ENCODE measurements at regions not wholly inside any gene's neighbourhood (a gene's known extent, or its start where the extent isn't known, plus 50 kb on each side); places are given as distances from the start of the nearest gene placed in this dataset.

- TF ChIP-seq POLR2A (IDR thresholded peaks at IDR 0.05), result no peak
- TF ChIP-seq, protein P1, sequence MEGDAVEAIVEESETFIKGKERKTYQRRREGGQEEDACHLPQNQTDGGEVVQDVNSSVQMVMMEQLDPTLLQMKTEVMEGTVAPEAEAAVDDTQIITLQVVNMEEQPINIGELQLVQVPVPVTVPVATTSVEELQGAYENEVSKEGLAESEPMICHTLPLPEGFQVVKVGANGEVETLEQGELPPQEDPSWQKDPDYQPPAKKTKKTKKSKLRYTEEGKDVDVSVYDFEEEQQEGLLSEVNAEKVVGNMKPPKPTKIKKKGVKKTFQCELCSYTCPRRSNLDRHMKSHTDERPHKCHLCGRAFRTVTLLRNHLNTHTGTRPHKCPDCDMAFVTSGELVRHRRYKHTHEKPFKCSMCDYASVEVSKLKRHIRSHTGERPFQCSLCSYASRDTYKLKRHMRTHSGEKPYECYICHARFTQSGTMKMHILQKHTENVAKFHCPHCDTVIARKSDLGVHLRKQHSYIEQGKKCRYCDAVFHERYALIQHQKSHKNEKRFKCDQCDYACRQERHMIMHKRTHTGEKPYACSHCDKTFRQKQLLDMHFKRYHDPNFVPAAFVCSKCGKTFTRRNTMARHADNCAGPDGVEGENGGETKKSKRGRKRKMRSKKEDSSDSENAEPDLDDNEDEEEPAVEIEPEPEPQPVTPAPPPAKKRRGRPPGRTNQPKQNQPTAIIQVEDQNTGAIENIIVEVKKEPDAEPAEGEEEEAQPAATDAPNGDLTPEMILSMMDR (IDR thresholded peaks at IDR 0.05), result no peak
These were observed 154.3 kb downstream of the RNF152 start for GRCh38 chr18:61738488-61738887.

All from tibial nerve (tissue), 3 donors.